ENCODE measurements at regions not wholly inside any gene's neighbourhood (a gene's known extent, or its start where the extent isn't known, plus 50 kb on each side); places are given as distances from the start of the nearest gene placed in this dataset.
A peak's percentile ranks its signal among the peaks of the same experiment; 100 is the strongest.
"Not testable (repeated sequence)": the region's sequence is repeated elsewhere in the genome, so short reads cannot be mapped to it uniquely, and the experiment has no call there.

DNA sequence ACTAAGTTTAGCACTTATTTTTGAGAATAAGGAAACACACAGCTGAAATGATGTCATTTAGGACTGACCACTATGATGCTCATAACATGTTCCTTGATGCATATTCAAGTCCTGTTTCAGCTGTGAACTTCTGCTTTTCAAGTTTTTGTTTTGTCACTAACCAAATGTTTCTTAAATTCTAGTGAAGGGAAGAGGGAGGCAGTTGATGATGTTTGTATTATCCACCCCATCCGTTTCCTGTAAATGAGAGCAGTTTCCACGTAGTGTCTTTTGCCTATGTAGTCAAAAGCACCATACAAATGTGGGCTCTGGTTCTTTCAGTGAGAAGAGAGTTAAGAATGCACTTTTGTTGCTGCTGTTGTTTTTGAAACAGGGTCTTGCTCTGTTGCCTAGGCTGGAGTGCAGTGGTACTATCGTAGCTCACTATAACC, 491.8 kb downstream of the PCNX1 start:
- no peak overlapping the region for H3K4me3 Mint-ChIP-seq
- H3K27ac Mint-ChIP-seq: no peak overlapping the region
- no peaks in the 10 kb centered on the region for H3K27me3 Mint-ChIP-seq
- TF ChIP-seq, protein P1, sequence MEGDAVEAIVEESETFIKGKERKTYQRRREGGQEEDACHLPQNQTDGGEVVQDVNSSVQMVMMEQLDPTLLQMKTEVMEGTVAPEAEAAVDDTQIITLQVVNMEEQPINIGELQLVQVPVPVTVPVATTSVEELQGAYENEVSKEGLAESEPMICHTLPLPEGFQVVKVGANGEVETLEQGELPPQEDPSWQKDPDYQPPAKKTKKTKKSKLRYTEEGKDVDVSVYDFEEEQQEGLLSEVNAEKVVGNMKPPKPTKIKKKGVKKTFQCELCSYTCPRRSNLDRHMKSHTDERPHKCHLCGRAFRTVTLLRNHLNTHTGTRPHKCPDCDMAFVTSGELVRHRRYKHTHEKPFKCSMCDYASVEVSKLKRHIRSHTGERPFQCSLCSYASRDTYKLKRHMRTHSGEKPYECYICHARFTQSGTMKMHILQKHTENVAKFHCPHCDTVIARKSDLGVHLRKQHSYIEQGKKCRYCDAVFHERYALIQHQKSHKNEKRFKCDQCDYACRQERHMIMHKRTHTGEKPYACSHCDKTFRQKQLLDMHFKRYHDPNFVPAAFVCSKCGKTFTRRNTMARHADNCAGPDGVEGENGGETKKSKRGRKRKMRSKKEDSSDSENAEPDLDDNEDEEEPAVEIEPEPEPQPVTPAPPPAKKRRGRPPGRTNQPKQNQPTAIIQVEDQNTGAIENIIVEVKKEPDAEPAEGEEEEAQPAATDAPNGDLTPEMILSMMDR (conservative IDR thresholded peaks at IDR 0.05): no peak
- H3K36me3 Mint-ChIP-seq: no peaks in the 10 kb centered on the region
- no peaks in the 10 kb centered on the region for H3K9me3 Mint-ChIP-seq
- peaks cover 12% of the 10 kb centered on the region for H3K4me1 Mint-ChIP-seq (ENCODE audit: unreplicated experiment)
- no peak for DNase-seq (ENCODE audit: extremely low spot score, unreplicated experiment)

DNA sequence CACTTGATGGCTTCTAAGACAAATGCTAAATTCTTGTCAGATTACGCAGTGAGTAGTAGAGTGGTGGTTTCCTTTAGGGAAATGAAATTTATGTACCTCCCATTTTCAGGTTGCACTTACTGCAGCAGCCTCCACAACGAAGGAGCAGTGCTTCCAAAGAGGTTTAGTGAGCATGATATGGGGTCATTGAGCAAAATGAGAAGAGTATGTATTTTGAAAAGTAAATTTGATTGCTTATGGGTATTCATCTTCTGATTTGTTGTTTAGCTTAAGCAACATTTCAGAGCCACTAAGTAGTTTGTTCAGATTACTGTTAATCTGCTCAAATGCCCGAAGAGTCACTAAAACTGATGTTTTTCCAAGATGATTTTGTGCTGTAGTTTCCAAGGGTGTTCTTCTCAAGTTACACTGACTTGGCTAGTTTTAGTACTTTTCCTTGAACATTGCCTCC, 493.6 kb downstream of the PCNX1 start:
- Mint-ChIP-seq H3K27me3 (no peaks in the 10 kb centered on the region), H3K9me3 (peaks cover 3% of the 10 kb centered on the region), H3K4me1 (ENCODE audit: unreplicated experiment) (peaks cover 12% of the 10 kb centered on the region), H3K36me3 (peaks cover 9% of the 10 kb centered on the region), H3K4me3 (no peak overlapping the region), H3K27ac (no peak overlapping the region)
- DNase-seq (ENCODE audit: extremely low spot score, unreplicated experiment): no peak
- TF ChIP-seq, protein P1 (conservative IDR thresholded peaks at IDR 0.05): no peak

GRCh38 chr14:71402415-71402814, 495.2 kb downstream of the PCNX1 start:
- H3K4me3 Mint-ChIP-seq; H3K27me3 Mint-ChIP-seq; H3K9me3 Mint-ChIP-seq; DNase-seq (ENCODE audit: extremely low spot score, unreplicated experiment); H3K27ac Mint-ChIP-seq: not testable (repeated sequence)
- Mint-ChIP-seq H3K4me1 (ENCODE audit: unreplicated experiment) (peaks cover 11% of the 10 kb centered on the region), H3K36me3 (peaks cover 11% of the 10 kb centered on the region)

DNA sequence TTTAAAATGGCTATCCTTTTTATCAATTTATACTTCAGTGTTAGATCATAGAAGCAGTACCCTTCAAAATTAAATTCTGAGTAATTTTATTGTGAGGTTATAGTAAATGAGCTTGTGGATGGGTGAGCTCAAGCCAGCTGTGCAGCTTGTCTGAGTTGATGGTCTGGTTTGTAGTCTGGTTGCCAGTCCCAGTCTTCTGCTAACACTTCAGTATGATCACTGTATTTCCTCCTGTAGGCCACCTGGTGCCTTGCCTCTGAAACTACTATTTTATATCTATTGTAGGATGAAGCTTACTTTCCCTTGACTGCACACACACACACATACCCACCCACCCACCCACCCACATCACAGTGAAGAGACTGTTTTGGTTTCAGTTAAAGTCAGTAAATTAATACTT, 496.4 kb downstream of the PCNX1 start:
- H3K27ac Mint-ChIP-seq: no peak overlapping the region
- no peak for DNase-seq (ENCODE audit: extremely low spot score, unreplicated experiment)
- H3K27me3 Mint-ChIP-seq: no peaks in the 10 kb centered on the region
- TF ChIP-seq, protein P1 (conservative IDR thresholded peaks at IDR 0.05): peak; percentile 34
- H3K4me1 Mint-ChIP-seq (ENCODE audit: unreplicated experiment): peaks cover 13% of the 10 kb centered on the region
- no peak overlapping the region for H3K4me3 Mint-ChIP-seq
- peaks cover 11% of the 10 kb centered on the region for H3K36me3 Mint-ChIP-seq
- H3K9me3 Mint-ChIP-seq: peaks cover 5% of the 10 kb centered on the region

GRCh38 chr14:71405676-71406075, 498.4 kb downstream of the PCNX1 start:
- H3K36me3 Mint-ChIP-seq: peaks cover 11% of the 10 kb centered on the region

GRCh38 chr14:71408362-71409030, 501.2 kb downstream of the PCNX1 start:
- peaks cover 11% of the 10 kb centered on the region for H3K4me1 Mint-ChIP-seq (ENCODE audit: unreplicated experiment)
- peaks cover 9% of the 10 kb centered on the region for H3K9me3 Mint-ChIP-seq
- no peaks in the 10 kb centered on the region for H3K27me3 Mint-ChIP-seq
- H3K36me3 Mint-ChIP-seq: peaks cover 15% of the 10 kb centered on the region
- no peak overlapping the region for H3K27ac Mint-ChIP-seq
- DNase-seq (ENCODE audit: extremely low spot score, unreplicated experiment): no peak
- TF ChIP-seq, protein P1 (conservative IDR thresholded peaks at IDR 0.05): no peak
- H3K4me3 Mint-ChIP-seq: no peak overlapping the region

More at GRCh38 chr14:71405676-71406075, 498.4 kb downstream of the PCNX1 start:
- H3K4me3 Mint-ChIP-seq: no peak overlapping the region
- no peak overlapping the region for H3K27ac Mint-ChIP-seq
- DNase-seq (ENCODE audit: extremely low spot score, unreplicated experiment): no peak
- H3K4me1 Mint-ChIP-seq (ENCODE audit: unreplicated experiment): peaks cover 7% of the 10 kb centered on the region
- H3K27me3 Mint-ChIP-seq: no peaks in the 10 kb centered on the region
- H3K9me3 Mint-ChIP-seq: peaks cover 5% of the 10 kb centered on the region
- TF ChIP-seq, protein P1 (conservative IDR thresholded peaks at IDR 0.05): no peak

Measured in type B pancreatic cell (in vitro differentiated cells).